T-cell (primary cell): ENCODE measurements at regions not wholly inside any gene's neighbourhood (a gene's known extent, or its start where the extent isn't known, plus 50 kb on each side); places are given as distances from the start of the nearest gene placed in this dataset.
"Not testable (repeated sequence)": the region's sequence is repeated elsewhere in the genome, so short reads cannot be mapped to it uniquely, and the experiment has no call there.

Source experiments
- ATAC-seq, 4 experiments: fragments of 200-7000 bp in 3 of 4; fragments of 150-1000 bp in 1 of 4; cut with Tn5 transposase; replicated peaks in 1 of 4; 1 replicate in 3 of 4; 2 replicates in 1 of 4; pipeline ENCODE4 v1.10.0; 2021; ENCODE audit warnings: moderate library complexity in 3 of 4, mild to moderate bottlenecking in 2 of 4, moderate number of reproducible peaks in 1 of 4
- CTCF ChIA-PET, 2 donors: fragments of 300-600 bp; sonication (Branson Sonifier 250); formaldehyde crosslinking; loops; one replicate each; lab custom pipeline; 2022; ENCODE audit warnings: antibody characterized with exemption in 2 of 2; lab: Charles Lee
- POLR2A ChIA-PET, 2 donors: fragments of 300-600 bp; sonication (Branson Sonifier 250); formaldehyde crosslinking; loops; one replicate each; lab custom pipeline; 2022; ENCODE audit warnings: antibody characterized with exemption in 2 of 2; lab: Charles Lee
- DNase-seq, 35 experiments: peaks; one replicate each; pipeline versions ENCODE4 v3.0.0 to v3.0.0-alpha.2; 2013 to 2023
- H3K27ac ChIP-seq: one replicate; pipeline ENCODE4 v1.5.1; 2013; ENCODE audit warnings: low read length
- H3K27me3 ChIP-seq, 2 experiments: replicated peaks in 1 of 2; 1 replicate in 1 of 2; 2 replicates in 1 of 2; pipeline versions ENCODE4 v1.6.1 to v1.7.0; 2013; ENCODE audit warnings: low read length in 1 of 2, mixed read lengths in 1 of 2; ENCODE audit not compliant: control insufficient read depth in 2 of 2, insufficient read depth in 2 of 2; ENCODE audit errors: extremely low read depth in 1 of 2
- H3K36me3 ChIP-seq, 2 donors: 1 replicate in 1 of 2; 2 replicates in 1 of 2; pipeline versions ENCODE4 v1.6.1 to v1.7.0; 2013; ENCODE audit warnings: low read length in 1 of 2; ENCODE audit not compliant: control insufficient read depth in 2 of 2, insufficient read depth in 1 of 2; ENCODE audit errors: extremely low read depth in 1 of 2
- H3K4me1 ChIP-seq, 2 experiments: 1 replicate in 1 of 2; 2 replicates in 1 of 2; pipeline versions ENCODE4 v1.6.1 to v1.7.0; 2013; ENCODE audit warnings: low read length in 2 of 2, mixed read lengths in 1 of 2; ENCODE audit not compliant: insufficient read depth in 2 of 2, control insufficient read depth in 1 of 2; ENCODE audit errors: extremely low read depth in 1 of 2
- H3K4me3 ChIP-seq, 2 donors: 1 replicate in 1 of 2; 2 replicates in 1 of 2; pipeline versions ENCODE4 v1.5.1 to v1.7.0; 2013; ENCODE audit warnings: mild to moderate bottlenecking in 2 of 2, low read length in 1 of 2, moderate library complexity in 1 of 2; ENCODE audit not compliant: control insufficient read depth in 1 of 2; ENCODE audit errors: extremely low read depth in 1 of 2
- H3K9me3 ChIP-seq: 2 replicates; pipeline ENCODE4 v1.7.0; 2013
- H3K27ac Mint-ChIP-seq, 2 donors: one replicate each; pipeline ENCODE4 v1.8.0; 2020 to 2021; ENCODE audit warnings: mild to moderate bottlenecking in 2 of 2, mixed read lengths in 2 of 2
- H3K27me3 Mint-ChIP-seq, 2 donors: one replicate each; pipeline ENCODE4 v1.8.0; 2021 to 2022; ENCODE audit warnings: mixed read lengths in 2 of 2
- H3K36me3 Mint-ChIP-seq: one replicate; pipeline ENCODE4 v1.8.0; 2021; ENCODE audit warnings: mixed read lengths
- H3K4me1 Mint-ChIP-seq, 3 donors: one replicate each; pipeline ENCODE4 v1.8.0; 2020 to 2022; ENCODE audit warnings: mixed read lengths in 3 of 3, mild to moderate bottlenecking in 1 of 3
- H3K4me3 Mint-ChIP-seq, 3 donors: one replicate each; pipeline ENCODE4 v1.8.0; 2020 to 2022; ENCODE audit warnings: mild to moderate bottlenecking in 3 of 3, mixed read lengths in 3 of 3, moderate library complexity in 3 of 3
- H3K9me3 Mint-ChIP-seq, 3 donors: one replicate each; pipeline ENCODE4 v1.8.0; 2020 to 2022; ENCODE audit warnings: mixed read lengths in 3 of 3
- WGBS: methylation state at CpG from one replicate; pipeline ENCODE4 v1.1.5; 2013; ENCODE audit warnings: missing lambda C conversion rate; ENCODE audit not compliant: insufficient coverage; 5-methylcytosine and 5-hydroxymethylcytosine counted together

DNA sequence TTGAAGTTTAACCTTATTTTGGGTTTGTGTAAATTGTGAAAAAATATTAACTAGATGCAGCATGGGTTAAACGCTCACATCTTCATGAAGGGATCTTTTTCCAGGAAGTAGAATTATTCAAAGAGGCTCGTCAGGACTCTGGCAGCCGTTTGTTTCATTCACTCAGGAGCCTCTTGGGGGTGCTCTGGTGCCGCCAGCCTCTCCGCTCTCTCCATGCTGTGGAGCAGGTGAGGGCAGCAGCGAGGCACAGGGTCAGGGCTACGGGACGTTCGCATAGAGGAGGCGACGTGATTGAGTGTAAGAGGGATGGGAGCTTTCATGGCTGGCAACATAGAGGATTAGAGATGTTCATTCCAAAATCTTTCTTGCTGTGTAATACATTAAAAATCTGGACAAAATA, 110.8 kb downstream of the GOLGA6L22 start:
- H3K9me3 ChIP-seq, DNase-seq, H3K4me1 Mint-ChIP-seq, H3K36me3 Mint-ChIP-seq, H3K27me3 ChIP-seq, H3K27me3 Mint-ChIP-seq, H3K27ac Mint-ChIP-seq, POLR2A ChIA-PET, CTCF ChIA-PET, H3K4me3 ChIP-seq, H3K27ac ChIP-seq, H3K9me3 Mint-ChIP-seq, H3K4me1 ChIP-seq, H3K36me3 ChIP-seq, H3K4me3 Mint-ChIP-seq: not testable (repeated sequence)
- ATAC-seq = peak in 2 of 4 experiments; percentile 70 to 73
- no CpG with 5 or more reads among the region's 11 CpGs for WGBS

DNA sequence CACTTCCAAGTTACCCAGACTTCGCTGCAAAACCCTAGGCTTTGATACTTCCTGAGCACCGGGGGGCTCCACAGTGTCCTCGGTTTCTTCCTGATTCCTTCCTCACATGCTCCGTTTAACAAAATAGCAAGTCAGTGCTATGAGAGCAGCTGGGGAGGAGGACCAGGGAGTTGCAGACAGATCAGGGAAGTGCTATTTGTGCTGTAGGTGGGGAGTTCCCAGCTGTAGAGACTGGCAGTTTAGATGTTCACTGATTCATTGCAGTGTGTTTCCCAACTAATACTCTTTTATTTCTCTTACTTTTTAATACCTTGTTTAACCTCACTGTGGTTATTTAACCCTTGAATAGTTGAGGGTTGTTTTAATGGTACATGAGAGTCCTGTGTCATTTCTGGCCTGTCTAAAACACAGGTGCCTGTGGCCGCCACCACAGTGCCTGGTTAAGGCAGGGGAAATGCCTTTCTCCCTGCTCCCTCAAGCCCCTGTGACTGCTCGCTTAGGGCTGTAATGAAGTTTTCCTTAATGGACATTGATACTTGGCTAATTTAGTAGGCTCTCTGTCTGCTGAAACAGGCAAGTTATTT, 113.5 kb downstream of the GOLGA6L22 start:
- POLR2A ChIA-PET, ATAC-seq, H3K27me3 ChIP-seq, H3K4me1 ChIP-seq, H3K36me3 ChIP-seq, H3K27me3 Mint-ChIP-seq, H3K9me3 ChIP-seq, CTCF ChIA-PET, H3K27ac ChIP-seq, DNase-seq, H3K4me3 Mint-ChIP-seq, H3K4me3 ChIP-seq, H3K4me1 Mint-ChIP-seq, H3K36me3 Mint-ChIP-seq, H3K27ac Mint-ChIP-seq, H3K9me3 Mint-ChIP-seq: not testable (repeated sequence)
- WGBS = no CpG with 5 or more reads among the region's 6 CpGs

DNA sequence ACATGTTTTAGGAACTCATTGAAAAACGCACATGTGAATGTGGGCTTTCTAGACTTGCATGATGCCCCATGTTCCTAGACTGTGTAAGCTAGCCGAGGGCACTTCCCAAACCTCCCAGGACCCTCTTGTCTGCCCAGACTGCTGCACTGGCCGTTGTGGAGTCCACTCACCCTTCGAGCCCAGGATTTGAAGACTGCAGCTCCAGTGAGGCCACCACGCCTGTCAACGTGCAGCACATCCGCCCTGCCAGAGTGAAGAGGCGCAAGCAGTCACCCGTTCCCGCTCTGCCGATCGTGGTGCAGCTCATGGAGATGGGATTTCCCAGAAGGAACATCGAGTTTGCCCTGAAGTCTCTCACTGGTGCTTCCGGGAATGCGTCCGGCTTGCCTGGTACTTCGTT, 114.1 kb downstream of the GOLGA6L22 start:
- 100% methylated on average over 6 of the region's 17 CpGs for WGBS
- ATAC-seq, H3K9me3 ChIP-seq, DNase-seq, H3K27me3 ChIP-seq, H3K9me3 Mint-ChIP-seq, H3K4me1 ChIP-seq, POLR2A ChIA-PET, H3K4me3 Mint-ChIP-seq, H3K27ac ChIP-seq, CTCF ChIA-PET, H3K27me3 Mint-ChIP-seq, H3K27ac Mint-ChIP-seq, H3K4me3 ChIP-seq, H3K36me3 Mint-ChIP-seq, H3K4me1 Mint-ChIP-seq, H3K36me3 ChIP-seq: not testable (repeated sequence)

DNA sequence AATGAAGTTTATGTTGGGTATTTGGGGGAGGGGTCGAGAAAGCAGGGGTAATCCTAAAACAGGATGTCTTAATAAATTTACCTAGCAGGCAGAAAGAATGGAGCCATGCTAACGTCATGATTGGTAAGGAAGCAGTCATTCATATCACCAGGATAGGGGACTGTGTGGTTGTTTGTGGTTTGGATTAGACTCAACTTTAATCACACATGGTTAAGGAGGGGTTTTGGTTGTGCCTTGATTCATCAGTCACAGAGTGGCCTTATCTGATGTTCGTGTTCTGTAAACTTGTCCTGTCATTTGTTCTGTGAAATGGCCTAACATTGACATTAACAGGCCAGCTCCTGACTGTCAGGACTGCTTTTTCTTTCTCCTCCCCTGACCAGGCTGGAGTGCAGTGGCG, 119.1 kb downstream of the GOLGA6L22 start:
- H3K27ac ChIP-seq, H3K36me3 Mint-ChIP-seq, H3K4me1 Mint-ChIP-seq, H3K27me3 ChIP-seq, DNase-seq, H3K27ac Mint-ChIP-seq, H3K27me3 Mint-ChIP-seq, CTCF ChIA-PET, H3K36me3 ChIP-seq, POLR2A ChIA-PET, H3K4me3 ChIP-seq, H3K4me1 ChIP-seq, ATAC-seq, H3K9me3 Mint-ChIP-seq, H3K9me3 ChIP-seq, H3K4me3 Mint-ChIP-seq: not testable (repeated sequence)
- WGBS = no CpG with 5 or more reads among the region's 4 CpGs

DNA sequence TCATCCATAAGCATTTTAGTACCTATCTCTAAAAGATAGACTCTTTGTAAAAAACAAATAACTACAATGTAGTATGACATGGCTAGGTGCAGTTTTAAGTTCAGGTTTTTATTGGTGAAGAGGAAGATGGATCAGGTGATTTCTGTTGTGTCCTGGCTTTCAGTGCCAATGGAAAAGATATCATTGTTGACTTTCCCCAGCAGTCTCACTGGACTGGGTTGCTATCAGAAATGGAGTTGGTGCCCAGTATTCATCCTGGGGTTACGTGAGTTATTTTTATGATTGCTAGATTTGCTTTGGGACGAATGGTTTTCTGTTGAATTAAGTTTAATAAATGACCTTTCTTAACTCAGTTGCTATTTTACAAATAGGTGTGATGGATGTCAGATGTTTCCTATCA, 120.5 kb downstream of the GOLGA6L22 start:
- WGBS = no CpG with 5 or more reads among the region's 2 CpGs
- H3K27ac ChIP-seq, DNase-seq, H3K4me1 ChIP-seq, H3K9me3 ChIP-seq, H3K36me3 ChIP-seq, H3K4me3 ChIP-seq, H3K9me3 Mint-ChIP-seq, H3K27me3 Mint-ChIP-seq, CTCF ChIA-PET, H3K4me3 Mint-ChIP-seq, H3K36me3 Mint-ChIP-seq, ATAC-seq, POLR2A ChIA-PET, H3K27ac Mint-ChIP-seq, H3K4me1 Mint-ChIP-seq, H3K27me3 ChIP-seq: not testable (repeated sequence)

DNA sequence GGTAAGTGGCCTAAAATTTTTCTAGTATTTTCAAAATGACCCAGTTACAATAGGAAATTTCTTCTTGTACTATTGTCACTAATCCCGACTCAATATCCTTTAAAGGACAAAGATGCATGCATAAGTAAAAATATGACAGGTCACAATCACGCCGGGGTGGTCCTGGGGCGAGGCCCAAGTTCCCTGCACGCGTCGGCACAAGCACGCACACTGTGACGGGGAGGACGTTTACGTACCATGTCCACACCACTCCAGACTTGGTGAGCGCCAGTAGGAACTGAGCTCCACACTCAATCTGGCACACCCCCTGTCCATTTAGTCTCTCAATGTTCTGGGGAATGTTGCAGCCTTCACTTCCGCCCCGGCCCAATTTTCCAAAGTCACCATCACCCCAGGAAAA, 128.7 kb downstream of the GOLGA6L22 start:
- H3K27me3 Mint-ChIP-seq, H3K36me3 Mint-ChIP-seq, ATAC-seq, H3K9me3 Mint-ChIP-seq, CTCF ChIA-PET, H3K4me3 Mint-ChIP-seq, H3K4me1 Mint-ChIP-seq, H3K27ac ChIP-seq, H3K9me3 ChIP-seq, H3K36me3 ChIP-seq, H3K4me3 ChIP-seq, H3K4me1 ChIP-seq, H3K27me3 ChIP-seq, DNase-seq, H3K27ac Mint-ChIP-seq, POLR2A ChIA-PET: not testable (repeated sequence)
- WGBS = no CpG with 5 or more reads among the region's 14 CpGs

DNA sequence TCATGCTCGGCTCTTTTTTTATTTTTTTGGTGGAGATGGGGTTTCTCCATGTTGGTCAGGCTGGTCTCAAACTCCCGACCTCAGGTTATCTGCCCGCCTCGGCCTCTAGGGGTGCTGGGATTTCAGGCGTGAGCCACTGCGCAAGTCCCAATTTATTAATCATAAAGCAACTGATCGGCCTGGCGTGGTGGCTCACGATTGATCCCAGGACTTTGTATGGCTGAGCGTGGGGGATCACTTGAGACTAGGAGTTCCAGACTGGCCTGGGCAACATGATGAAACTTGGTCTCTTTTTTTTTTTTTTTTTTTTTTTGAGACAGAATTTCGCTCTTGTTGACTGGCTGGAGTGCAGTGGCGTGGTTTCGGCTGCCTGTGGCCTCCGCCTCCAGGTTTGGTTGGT, 139.8 kb downstream of the GOLGA6L22 start:
- H3K27me3 ChIP-seq, H3K27ac ChIP-seq, CTCF ChIA-PET, H3K9me3 Mint-ChIP-seq, H3K9me3 ChIP-seq, H3K27me3 Mint-ChIP-seq, H3K36me3 Mint-ChIP-seq, H3K36me3 ChIP-seq, POLR2A ChIA-PET, H3K4me3 ChIP-seq, H3K4me1 Mint-ChIP-seq, H3K27ac Mint-ChIP-seq, ATAC-seq, DNase-seq, H3K4me3 Mint-ChIP-seq, H3K4me1 ChIP-seq: not testable (repeated sequence)
- WGBS = 100% methylated on average over 1 of the region's 14 CpGs
